GM21367 (cell line): ENCODE measurements at regions not wholly inside any gene's neighbourhood (a gene's known extent, or its start where the extent isn't known, plus 50 kb on each side); places are given as distances from the start of the nearest gene placed in this dataset.

Experiments used
- ATAC-seq: cut with Tn5 transposase; IDR thresholded peaks from one replicate; pipeline ENCODE4 v1.9.1; 2021; ENCODE audit not compliant: unreplicated experiment

DNA sequence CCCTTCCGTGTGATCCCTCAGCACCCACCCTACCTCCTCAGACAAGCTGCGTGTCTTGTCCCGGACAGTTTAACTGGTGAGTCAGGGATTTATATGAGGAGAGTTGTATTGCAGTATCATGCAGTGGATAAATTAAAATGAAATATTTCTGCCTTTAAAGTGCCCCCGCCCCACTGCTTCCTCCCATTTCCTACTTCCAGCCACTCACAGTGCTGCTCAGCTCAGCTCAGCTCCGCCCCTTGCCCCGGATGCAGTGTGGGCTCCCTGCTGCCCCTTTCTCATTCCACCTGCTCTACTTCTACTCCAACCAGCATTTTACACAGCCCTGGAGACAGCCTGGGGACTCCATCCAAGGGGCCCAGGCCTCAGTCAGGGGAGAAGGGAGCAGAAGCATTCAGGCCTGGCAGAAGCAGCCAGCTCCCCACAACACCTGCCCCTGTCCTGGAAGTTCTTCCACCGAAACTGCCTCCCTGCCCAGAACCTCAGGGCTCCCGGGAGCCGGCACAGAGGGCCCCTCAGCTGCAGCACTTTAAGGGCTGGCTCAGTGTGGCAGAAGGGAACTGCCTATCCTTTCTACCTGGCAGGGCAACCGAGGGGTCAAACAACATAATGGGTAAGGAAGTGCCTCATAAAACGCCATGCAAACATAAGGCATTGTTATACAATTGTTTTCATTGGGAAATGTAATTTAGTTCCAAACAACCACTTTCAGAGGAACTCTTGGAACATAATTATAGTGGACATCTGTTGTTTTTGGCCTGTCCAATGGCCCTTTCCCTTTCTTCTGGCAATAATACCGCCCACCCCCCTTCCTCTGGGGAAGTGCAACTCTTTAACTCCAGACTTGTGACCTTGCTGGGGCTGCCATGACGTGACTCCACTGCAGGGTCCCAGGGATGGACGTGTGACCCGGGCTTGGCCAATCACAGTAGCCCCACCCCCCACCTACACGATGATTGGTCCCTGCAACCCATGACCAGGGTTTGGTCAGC lies 102.3 kb downstream of the LIPG start:
- no peak for ATAC-seq

DNA sequence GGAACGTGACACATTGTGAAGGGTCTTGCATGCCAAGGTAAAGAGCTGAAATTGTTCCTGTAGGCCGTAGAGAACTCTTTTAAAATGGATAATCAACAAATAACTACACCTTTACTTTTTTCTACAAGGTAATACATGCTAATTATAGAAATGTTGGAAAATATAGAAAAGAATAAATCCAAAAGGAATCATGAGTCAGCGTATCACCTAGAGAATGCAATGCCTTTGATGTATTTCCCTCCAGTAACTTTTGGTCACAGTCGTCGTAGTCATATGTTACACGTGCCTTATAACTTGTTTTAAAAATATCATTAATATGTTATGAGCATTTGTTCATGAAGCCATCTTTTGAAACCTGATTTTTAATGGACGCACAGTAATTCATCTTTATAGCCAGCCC lies 100.6 kb downstream of the LIPG start:
- ATAC-seq: no peak

GRCh38 chr18:49658823-49659404 lies 97.1 kb downstream of the LIPG start:
- ATAC-seq: no peak

- ATAC-seq: no peak
These were observed 94.3 kb downstream of the LIPG start for GRCh38 chr18:49656073-49656692.

- ATAC-seq: no peak
These were observed 93.6 kb downstream of the LIPG start for GRCh38 chr18:49655266-49656072.

GRCh38 chr18:49654347-49654746 lies 92.5 kb downstream of the LIPG start:
- ATAC-seq: no peak

DNA sequence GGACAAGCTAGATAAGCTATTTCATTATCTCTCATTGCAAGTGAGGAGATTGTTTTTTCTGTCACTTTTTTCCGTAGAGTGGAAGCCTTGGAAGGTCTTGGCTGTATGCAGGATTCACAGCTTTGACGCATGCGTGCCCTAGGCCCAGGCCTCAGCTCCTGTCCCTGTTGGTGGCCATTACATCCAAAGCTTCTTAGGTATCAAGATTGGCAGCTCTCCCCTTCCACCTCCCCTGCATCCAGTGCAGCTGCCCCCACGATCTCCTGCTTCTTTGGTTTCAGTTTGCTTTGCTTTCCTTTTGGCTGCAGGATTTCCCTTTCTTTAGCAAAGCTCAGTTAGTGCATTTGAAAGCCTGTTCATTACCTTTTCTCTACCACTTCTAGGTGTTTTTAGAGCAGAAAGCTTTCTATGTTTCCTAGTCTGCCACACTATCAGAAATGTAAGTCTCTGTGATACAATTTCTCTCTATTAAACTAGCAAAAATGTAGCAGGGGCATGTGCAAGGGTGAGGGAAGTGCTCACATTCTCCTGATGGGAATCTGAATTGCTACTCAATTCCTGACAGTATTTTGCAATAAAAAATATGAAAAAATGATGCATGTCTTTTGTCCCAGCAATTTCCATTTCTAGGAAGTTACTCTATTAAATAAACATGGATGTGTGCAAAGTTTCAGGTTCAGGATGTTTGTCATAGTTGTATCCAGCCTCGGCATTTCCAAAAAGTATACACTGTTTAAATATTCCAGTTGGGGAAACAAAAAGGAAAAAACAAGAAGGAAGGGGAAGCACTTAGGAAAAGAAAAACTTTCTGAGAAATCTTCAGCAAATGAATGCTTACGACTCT lies 91.2 kb downstream of the LIPG start:
- ATAC-seq: no peak

GRCh38 chr18:49651033-49651432 lies 89.2 kb downstream of the LIPG start:
- no peak for ATAC-seq

DNA sequence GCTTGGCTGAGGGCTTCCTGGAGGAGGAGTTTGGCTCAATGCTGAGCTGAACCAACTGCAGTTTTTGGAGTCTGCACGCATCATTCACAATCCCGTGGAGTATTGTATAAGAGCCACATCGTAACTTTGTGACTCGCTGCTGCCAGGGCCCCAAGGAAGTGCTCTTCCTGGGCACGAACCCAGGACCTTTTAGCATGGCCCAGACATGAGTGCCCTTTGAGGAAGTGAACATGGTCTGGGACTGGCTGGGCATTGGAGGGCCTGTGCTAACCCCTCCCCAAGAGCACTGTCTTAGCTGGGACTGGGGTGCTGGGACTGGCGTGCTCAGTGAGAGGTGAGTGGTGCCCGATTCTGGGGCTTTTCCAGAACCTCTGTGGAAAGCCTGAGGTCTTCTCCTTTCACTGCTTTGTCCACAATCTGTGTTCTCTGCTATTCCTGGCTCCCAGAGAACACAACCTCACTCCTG lies 88.6 kb downstream of the LIPG start:
- no peak for ATAC-seq

GRCh38 chr18:49648811-49649210 lies 87.0 kb downstream of the LIPG start:
- no peak for ATAC-seq
